Endothelial cell of umbilical vein (primary cell): ENCODE measurements at regions not wholly inside any gene's neighbourhood (a gene's known extent, or its start where the extent isn't known, plus 50 kb on each side); places are given as distances from the start of the nearest gene placed in this dataset.

Source experiments
- CTCF ChIP-seq, 2 donors: IDR thresholded peaks; 1 replicate in 1 of 2; 2 replicates in 1 of 2; pipeline ENCODE4 v1.5.1; 2011; ENCODE audit warnings: low read length in 2 of 2, mild to moderate bottlenecking in 2 of 2, moderate library complexity in 2 of 2, control low read depth in 1 of 2, inconsistent platforms in 1 of 2, low read depth in 1 of 2; ENCODE audit not compliant: insufficient read depth in 1 of 2; ENCODE audit errors: extremely low read depth in 1 of 2
- EZH2 ChIP-seq: IDR thresholded peaks from 2 replicates; pipeline ENCODE4 v1.6.1; 2012; ENCODE audit warnings: borderline replicate concordance, low read depth, mild to moderate bottlenecking, moderate library complexity, low read length, inconsistent platforms; ENCODE audit not compliant: severe bottlenecking
- GATA2 ChIP-seq: IDR thresholded peaks from 2 replicates; pipeline ENCODE4 v1.7.0; 2011; ENCODE audit warnings: low read depth, mild to moderate bottlenecking, moderate library complexity, mixed read lengths, low read length; ENCODE audit not compliant: insufficient read length, insufficient read depth
- JUN ChIP-seq: IDR thresholded peaks from 2 replicates; pipeline ENCODE4 v1.6.1; 2011; ENCODE audit warnings: borderline replicate concordance, low read depth; ENCODE audit not compliant: insufficient read length, insufficient read depth
- MYC ChIP-seq: IDR thresholded peaks from one replicate; pipeline ENCODE4 v1.6.1; 2011; ENCODE audit warnings: mild to moderate bottlenecking, low read depth, low read length
- POLR2A ChIP-seq: IDR thresholded peaks from 2 replicates; pipeline ENCODE4 v1.6.1; 2012; ENCODE audit warnings: low read depth, mild to moderate bottlenecking, control low read depth, low read length
- POLR2AphosphoS5 ChIP-seq: IDR thresholded peaks from 2 replicates; pipeline ENCODE4 v1.6.1; 2012; ENCODE audit warnings: low read depth, mild to moderate bottlenecking, control low read depth, low read length, moderate library complexity; ENCODE audit not compliant: insufficient read depth
- TF ChIP-seq, protein P1 (sequence below): IDR thresholded peaks from 2 replicates; pipeline ENCODE4 v1.6.1; 2011; ENCODE audit not compliant: insufficient read depth, insufficient read length

- TF ChIP-seq CTCF (IDR thresholded peaks at IDR 0.05; ENCODE audit: extremely low read depth in 1 of 2, insufficient read depth in 1 of 2, low read depth in 1 of 2, low read length in 2 of 2) (no peak), POLR2A (no peak), EZH2 (no peak), POLR2AphosphoS5 (no peak), GATA2 (no peak), JUN (no peak), MYC (no peak)
- TF ChIP-seq, protein P1, sequence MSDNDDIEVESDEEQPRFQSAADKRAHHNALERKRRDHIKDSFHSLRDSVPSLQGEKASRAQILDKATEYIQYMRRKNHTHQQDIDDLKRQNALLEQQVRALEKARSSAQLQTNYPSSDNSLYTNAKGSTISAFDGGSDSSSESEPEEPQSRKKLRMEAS = no peak
These were observed 93.6 kb upstream of the ZNF507 start for GRCh38 chr19:32251634-32252332.
